ENCODE measurements at regions not wholly inside any gene's neighbourhood (a gene's known extent, or its start where the extent isn't known, plus 50 kb on each side); places are given as distances from the start of the nearest gene placed in this dataset.

GRCh38 chr16:86345516-86345915 lies 164.8 kb upstream of the FOXF1 start:
- TF ChIP-seq, protein P1, sequence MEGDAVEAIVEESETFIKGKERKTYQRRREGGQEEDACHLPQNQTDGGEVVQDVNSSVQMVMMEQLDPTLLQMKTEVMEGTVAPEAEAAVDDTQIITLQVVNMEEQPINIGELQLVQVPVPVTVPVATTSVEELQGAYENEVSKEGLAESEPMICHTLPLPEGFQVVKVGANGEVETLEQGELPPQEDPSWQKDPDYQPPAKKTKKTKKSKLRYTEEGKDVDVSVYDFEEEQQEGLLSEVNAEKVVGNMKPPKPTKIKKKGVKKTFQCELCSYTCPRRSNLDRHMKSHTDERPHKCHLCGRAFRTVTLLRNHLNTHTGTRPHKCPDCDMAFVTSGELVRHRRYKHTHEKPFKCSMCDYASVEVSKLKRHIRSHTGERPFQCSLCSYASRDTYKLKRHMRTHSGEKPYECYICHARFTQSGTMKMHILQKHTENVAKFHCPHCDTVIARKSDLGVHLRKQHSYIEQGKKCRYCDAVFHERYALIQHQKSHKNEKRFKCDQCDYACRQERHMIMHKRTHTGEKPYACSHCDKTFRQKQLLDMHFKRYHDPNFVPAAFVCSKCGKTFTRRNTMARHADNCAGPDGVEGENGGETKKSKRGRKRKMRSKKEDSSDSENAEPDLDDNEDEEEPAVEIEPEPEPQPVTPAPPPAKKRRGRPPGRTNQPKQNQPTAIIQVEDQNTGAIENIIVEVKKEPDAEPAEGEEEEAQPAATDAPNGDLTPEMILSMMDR (IDR thresholded peaks at IDR 0.05), result no peak
- TF ChIP-seq EZH2phosphoT487 (IDR thresholded peaks at IDR 0.05), result no peak
- TF ChIP-seq EZH2 (IDR thresholded peaks at IDR 0.05), result no peak

Measured in neural progenitor cell (in vitro differentiated cells).